C4-2B (cell line): ENCODE measurements at regions not wholly inside any gene's neighbourhood (a gene's known extent, or its start where the extent isn't known, plus 50 kb on each side); places are given as distances from the start of the nearest gene placed in this dataset.

Source experiments
- H3K27ac ChIP-seq: fragments of 450-650 bp; 2 replicates; pipeline ENCODE4 v1.5.1; 2017
- ZFX ChIP-seq: fragments of 450-650 bp; IDR thresholded peaks from 2 replicates; pipeline ENCODE4 v1.6.1; 2017
- TF ChIP-seq, protein P1 (sequence below): fragments of 450-650 bp; conservative IDR thresholded peaks from 2 replicates; pipeline ENCODE4 v1.5.1; 2017; ENCODE audit warnings: mild to moderate bottlenecking

DNA sequence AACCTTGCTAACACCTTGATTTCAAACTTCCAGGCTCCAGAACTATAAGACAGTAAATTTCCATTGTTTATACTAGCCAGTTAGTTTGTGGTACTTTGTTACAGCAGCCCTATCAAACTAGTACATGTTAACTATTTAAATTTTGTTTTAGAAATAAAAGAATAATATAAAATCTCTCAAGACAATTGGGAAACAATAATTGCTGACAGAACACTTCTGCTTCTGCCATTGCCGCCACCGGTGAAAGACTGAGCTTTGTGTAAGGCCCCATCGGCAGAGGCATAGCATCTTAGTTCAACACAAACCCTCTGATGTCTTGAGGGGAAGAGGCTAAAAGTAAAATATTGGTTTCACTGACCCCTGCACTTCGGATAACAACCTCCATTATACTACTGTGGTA, 1607.1 kb upstream of the SEL1L start:
- H3K27ac ChIP-seq: no peak overlapping the region
- TF ChIP-seq, protein P1, sequence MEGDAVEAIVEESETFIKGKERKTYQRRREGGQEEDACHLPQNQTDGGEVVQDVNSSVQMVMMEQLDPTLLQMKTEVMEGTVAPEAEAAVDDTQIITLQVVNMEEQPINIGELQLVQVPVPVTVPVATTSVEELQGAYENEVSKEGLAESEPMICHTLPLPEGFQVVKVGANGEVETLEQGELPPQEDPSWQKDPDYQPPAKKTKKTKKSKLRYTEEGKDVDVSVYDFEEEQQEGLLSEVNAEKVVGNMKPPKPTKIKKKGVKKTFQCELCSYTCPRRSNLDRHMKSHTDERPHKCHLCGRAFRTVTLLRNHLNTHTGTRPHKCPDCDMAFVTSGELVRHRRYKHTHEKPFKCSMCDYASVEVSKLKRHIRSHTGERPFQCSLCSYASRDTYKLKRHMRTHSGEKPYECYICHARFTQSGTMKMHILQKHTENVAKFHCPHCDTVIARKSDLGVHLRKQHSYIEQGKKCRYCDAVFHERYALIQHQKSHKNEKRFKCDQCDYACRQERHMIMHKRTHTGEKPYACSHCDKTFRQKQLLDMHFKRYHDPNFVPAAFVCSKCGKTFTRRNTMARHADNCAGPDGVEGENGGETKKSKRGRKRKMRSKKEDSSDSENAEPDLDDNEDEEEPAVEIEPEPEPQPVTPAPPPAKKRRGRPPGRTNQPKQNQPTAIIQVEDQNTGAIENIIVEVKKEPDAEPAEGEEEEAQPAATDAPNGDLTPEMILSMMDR: no peak
- no peak for TF ChIP-seq ZFX

DNA sequence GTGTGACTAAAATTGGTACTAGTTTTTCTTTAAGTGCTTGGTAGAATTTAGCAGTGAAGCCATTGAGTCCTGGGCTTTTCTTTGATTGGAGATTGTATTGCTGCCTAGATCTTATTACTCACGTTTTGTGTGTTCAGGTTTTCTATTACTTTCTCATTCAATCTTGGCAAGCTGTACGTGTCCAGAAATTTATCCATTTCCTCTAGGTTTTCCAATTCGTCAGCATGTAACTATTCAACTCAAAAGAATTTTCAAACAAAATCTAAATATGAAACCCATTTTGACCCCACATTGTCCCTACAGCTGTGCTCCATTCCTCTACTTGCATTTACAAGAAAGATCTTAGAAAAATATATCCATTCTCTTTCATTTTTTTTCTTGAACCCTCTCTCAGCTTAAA, 1613.4 kb upstream of the SEL1L start:
- TF ChIP-seq, protein P1: no peak
- no peak for TF ChIP-seq ZFX
- H3K27ac ChIP-seq: no peak overlapping the region

DNA sequence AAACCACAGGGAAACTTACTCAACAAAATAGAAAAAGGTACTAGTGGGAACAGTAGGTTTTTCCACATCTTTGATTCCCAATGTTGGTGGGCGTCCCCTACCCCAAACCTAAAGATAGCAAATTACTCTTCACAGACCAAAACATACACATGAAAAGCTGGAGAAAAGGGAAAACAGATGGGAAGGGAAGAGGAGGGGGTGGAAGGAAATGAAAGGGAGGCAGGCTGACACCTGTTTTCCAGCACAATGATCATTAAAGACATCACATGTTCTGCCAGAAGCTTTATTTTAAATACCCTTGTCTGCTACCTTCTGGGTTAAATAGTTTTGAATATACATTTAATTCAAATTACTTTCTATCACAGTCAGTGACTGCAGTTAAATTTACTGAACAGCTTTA, 1617.9 kb upstream of the SEL1L start:
- TF ChIP-seq, protein P1: no peak
- no peak for TF ChIP-seq ZFX
- H3K27ac ChIP-seq: no peak overlapping the region

GRCh38 chr14:83153081-83153480, 1619.4 kb upstream of the SEL1L start:
- H3K27ac ChIP-seq: no peak overlapping the region
- TF ChIP-seq ZFX: no peak
- TF ChIP-seq, protein P1: no peak

GRCh38 chr14:83162361-83162929, 1628.8 kb upstream of the SEL1L start:
- H3K27ac ChIP-seq: no peak overlapping the region
- TF ChIP-seq, protein P1: no peak
- TF ChIP-seq ZFX: no peak

- TF ChIP-seq, protein P1: no peak
- no peak for TF ChIP-seq ZFX
- no peak overlapping the region for H3K27ac ChIP-seq
Measured at GRCh38 chr14:83163016-83163415, 1629.4 kb upstream of the SEL1L start.

- H3K27ac ChIP-seq: no peak overlapping the region
- TF ChIP-seq ZFX: no peak
- TF ChIP-seq, protein P1: no peak
Measured at GRCh38 chr14:83164016-83164415, 1630.4 kb upstream of the SEL1L start.
